Vagina (tissue), 2 donors: ENCODE measurements at regions not wholly inside any gene's neighbourhood (a gene's known extent, or its start where the extent isn't known, plus 50 kb on each side); places are given as distances from the start of the nearest gene placed in this dataset.

ENCODE experiments used
- POLR2A ChIP-seq, 2 donors: fragments of 450-650 bp; IDR thresholded peaks; one replicate each; pipeline ENCODE4 v1.6.1; 2017; ENCODE audit warnings: antibody characterized with exemption in 2 of 2, mild to moderate bottlenecking in 2 of 2, moderate library complexity in 2 of 2
- POLR2AphosphoS5 ChIP-seq, 2 donors: sonication (generic); formaldehyde crosslinking; IDR thresholded peaks; one replicate each; pipeline ENCODE4 v1.9.0; 2017; ENCODE audit warnings: antibody characterized with exemption in 2 of 2, mild to moderate bottlenecking in 2 of 2, low read depth in 1 of 2; ENCODE audit not compliant: insufficient read depth in 1 of 2
- TF ChIP-seq, protein P1 (sequence below), 3 experiments: fragments of 450-650 bp in 2 of 3; fragments of 200-600 bp in 1 of 3; sonication (generic) in 1 of 3; IDR thresholded peaks; one replicate each; pipeline ENCODE4 v1.5.1; 2017 to 2019; ENCODE audit warnings: antibody characterized with exemption in 3 of 3, mild to moderate bottlenecking in 2 of 3, moderate library complexity in 2 of 3

DNA sequence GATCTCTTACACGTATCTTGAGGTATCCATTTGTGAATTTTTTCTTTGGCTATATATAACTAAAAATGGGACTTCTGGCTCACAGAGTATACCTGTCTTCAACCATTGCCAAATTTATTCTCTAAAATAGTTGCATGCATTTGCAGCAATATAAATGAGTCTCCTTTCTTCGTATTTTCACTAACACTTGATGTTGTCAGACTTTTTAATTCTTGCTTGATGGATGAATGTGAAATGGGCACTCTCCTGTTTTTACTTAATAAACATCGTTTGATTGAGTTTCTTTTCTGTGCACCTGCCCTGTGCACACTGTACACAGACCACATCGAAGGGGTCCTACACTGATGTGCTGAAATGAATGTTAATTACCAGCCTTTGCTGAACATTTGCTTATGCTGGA, 121.8 kb downstream of the DDX1 start:
- TF ChIP-seq, protein P1, sequence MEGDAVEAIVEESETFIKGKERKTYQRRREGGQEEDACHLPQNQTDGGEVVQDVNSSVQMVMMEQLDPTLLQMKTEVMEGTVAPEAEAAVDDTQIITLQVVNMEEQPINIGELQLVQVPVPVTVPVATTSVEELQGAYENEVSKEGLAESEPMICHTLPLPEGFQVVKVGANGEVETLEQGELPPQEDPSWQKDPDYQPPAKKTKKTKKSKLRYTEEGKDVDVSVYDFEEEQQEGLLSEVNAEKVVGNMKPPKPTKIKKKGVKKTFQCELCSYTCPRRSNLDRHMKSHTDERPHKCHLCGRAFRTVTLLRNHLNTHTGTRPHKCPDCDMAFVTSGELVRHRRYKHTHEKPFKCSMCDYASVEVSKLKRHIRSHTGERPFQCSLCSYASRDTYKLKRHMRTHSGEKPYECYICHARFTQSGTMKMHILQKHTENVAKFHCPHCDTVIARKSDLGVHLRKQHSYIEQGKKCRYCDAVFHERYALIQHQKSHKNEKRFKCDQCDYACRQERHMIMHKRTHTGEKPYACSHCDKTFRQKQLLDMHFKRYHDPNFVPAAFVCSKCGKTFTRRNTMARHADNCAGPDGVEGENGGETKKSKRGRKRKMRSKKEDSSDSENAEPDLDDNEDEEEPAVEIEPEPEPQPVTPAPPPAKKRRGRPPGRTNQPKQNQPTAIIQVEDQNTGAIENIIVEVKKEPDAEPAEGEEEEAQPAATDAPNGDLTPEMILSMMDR (IDR thresholded peaks at IDR 0.05) = no peak
- no peak for TF ChIP-seq POLR2A (IDR thresholded peaks at IDR 0.05)
- no peak for TF ChIP-seq POLR2AphosphoS5 (IDR thresholded peaks at IDR 0.05; ENCODE audit: insufficient read depth in 1 of 2, low read depth in 1 of 2)
